CD4-positive, alpha-beta memory T cell (primary cell): ENCODE measurements at regions not wholly inside any gene's neighbourhood (a gene's known extent, or its start where the extent isn't known, plus 50 kb on each side); places are given as distances from the start of the nearest gene placed in this dataset.

Experiments used
- CTCF ChIA-PET: fragments of 350-600 bp; sonication (Branson Sonifier 250); formaldehyde crosslinking; loops from one replicate; lab custom pipeline; 2021; ENCODE audit warnings: inconsistent platforms; ENCODE audit not compliant: partially characterized antibody; lab: Charles Lee
- POLR2A ChIA-PET: fragments of 350-600 bp; sonication (Branson Sonifier 250); formaldehyde crosslinking; loops from one replicate; lab custom pipeline; 2021; ENCODE audit not compliant: partially characterized antibody; lab: Charles Lee
- DNase-seq, 5 donors: peaks; one replicate each; pipeline versions ENCODE4 v3.0.0 to v3.0.0-alpha.2; 2020 to 2022; ENCODE audit warnings: mixed read lengths in 1 of 5
- H3K27ac ChIP-seq: one replicate; pipeline ENCODE4 v1.7.0; 2013; ENCODE audit warnings: low read depth, low read length
- H3K27me3 ChIP-seq: 2 replicates; pipeline ENCODE4 v1.7.0; 2013; ENCODE audit warnings: mild to moderate bottlenecking, low read length, moderate library complexity; ENCODE audit not compliant: insufficient read depth
- H3K36me3 ChIP-seq: 2 replicates; pipeline ENCODE4 v1.7.0; 2013; ENCODE audit warnings: mild to moderate bottlenecking, low read length, moderate library complexity; ENCODE audit not compliant: insufficient read depth
- H3K4me1 ChIP-seq: 2 replicates; pipeline ENCODE4 v1.7.0; 2013; ENCODE audit warnings: mild to moderate bottlenecking, low read length, moderate library complexity; ENCODE audit not compliant: insufficient read depth
- H3K4me3 ChIP-seq, 2 donors: one replicate each; pipeline ENCODE4 v1.7.0; 2013; ENCODE audit warnings: low read length in 2 of 2, mild to moderate bottlenecking in 1 of 2
- H3K9me3 ChIP-seq, 2 donors: one replicate each; pipeline ENCODE4 v1.7.0; 2013; ENCODE audit warnings: low read length in 2 of 2, control low read depth in 1 of 2; ENCODE audit not compliant: control insufficient read depth in 1 of 2
- H3K27ac Mint-ChIP-seq, 7 donors: one replicate each; pipeline ENCODE4 v1.8.0; 2020 to 2021; ENCODE audit warnings: mixed read lengths in 7 of 7, mild to moderate bottlenecking in 6 of 7, inconsistent platforms in 3 of 7, moderate library complexity in 3 of 7
- H3K27me3 Mint-ChIP-seq, 2 donors: one replicate each; pipeline ENCODE4 v1.8.0; 2020 to 2021; ENCODE audit warnings: mixed read lengths in 2 of 2
- H3K36me3 Mint-ChIP-seq, 2 donors: one replicate each; pipeline ENCODE4 v1.8.0; 2020 to 2021; ENCODE audit warnings: mixed read lengths in 2 of 2, inconsistent platforms in 1 of 2, mild to moderate bottlenecking in 1 of 2
- H3K4me1 Mint-ChIP-seq, 4 donors: one replicate each; pipeline ENCODE4 v1.8.0; 2020 to 2021; ENCODE audit warnings: mixed read lengths in 4 of 4, mild to moderate bottlenecking in 1 of 4
- H3K4me3 Mint-ChIP-seq, 8 donors: one replicate each; pipeline ENCODE4 v1.8.0; 2020 to 2021; ENCODE audit warnings: mixed read lengths in 8 of 8, mild to moderate bottlenecking in 7 of 8, moderate library complexity in 6 of 8, inconsistent platforms in 3 of 8
- H3K9me3 Mint-ChIP-seq, 8 donors: one replicate each; pipeline ENCODE4 v1.8.0; 2020 to 2021; ENCODE audit warnings: mixed read lengths in 8 of 8, mild to moderate bottlenecking in 5 of 8, inconsistent platforms in 3 of 8, moderate library complexity in 1 of 8
- intact Hi-C: fragments of 100-400 bp; cut with micrococcal nuclease; formaldehyde crosslinking; loops from one replicate; pipeline ENCODE4 v1.15.1; 2023

- no peaks in the 10 kb centered on the region for H3K27me3 Mint-ChIP-seq
Measured at GRCh38 chr3:21142949-21143348, 608.1 kb downstream of the ZNF385D start.

GRCh38 chr3:21142031-21142430 is 609.0 kb downstream of the ZNF385D start:
- H3K36me3 Mint-ChIP-seq = no peaks in the 10 kb centered on the region
- DNase-seq = no peak
- no peaks in the 10 kb centered on the region for H3K4me1 Mint-ChIP-seq
- Histone ChIP-seq H3K9me3 (no peaks in the 10 kb centered on the region), H3K27ac (no peak overlapping the region), H3K36me3 (no peaks in the 10 kb centered on the region), H3K27me3 (no peaks in the 10 kb centered on the region), H3K4me3 (no peak overlapping the region), H3K4me1 (no peaks in the 10 kb centered on the region)
- no peaks in the 10 kb centered on the region for H3K27me3 Mint-ChIP-seq
- no peak overlapping the region for H3K27ac Mint-ChIP-seq
- POLR2A ChIA-PET = no interaction called here
- CTCF ChIA-PET = interaction anchor here (0.6 kb wide), 1 partner anchor 14 kb away, joined by 3 read pairs; no protein-coding TSS in a partner anchor
- no peak overlapping the region for H3K4me3 Mint-ChIP-seq
- peaks cover 0 to 10% (median 5%) of the 10 kb centered on the region in 8 donors for H3K9me3 Mint-ChIP-seq
- intact Hi-C loops = no loop called here

More at GRCh38 chr3:21142949-21143348, 608.1 kb downstream of the ZNF385D start:
- POLR2A ChIA-PET = no interaction called here
- no peaks in the 10 kb centered on the region for H3K4me1 Mint-ChIP-seq
- no peaks in the 10 kb centered on the region for H3K36me3 ChIP-seq
- no peaks in the 10 kb centered on the region for H3K27me3 ChIP-seq
- H3K4me3 ChIP-seq = no peak overlapping the region
- H3K4me3 Mint-ChIP-seq = no peak overlapping the region
- CTCF ChIA-PET = no interaction called here
- H3K4me1 ChIP-seq = no peaks in the 10 kb centered on the region
- H3K27ac Mint-ChIP-seq = no peak overlapping the region
- no peak overlapping the region for H3K27ac ChIP-seq
- H3K9me3 ChIP-seq = no peaks in the 10 kb centered on the region
- no peak for DNase-seq
- H3K36me3 Mint-ChIP-seq = no peaks in the 10 kb centered on the region
- peaks cover 0 to 8% (median 3%) of the 10 kb centered on the region in 8 donors for H3K9me3 Mint-ChIP-seq
- intact Hi-C loops = no loop called here

- no peaks in the 10 kb centered on the region for H3K4me1 Mint-ChIP-seq
- ChIA-PET CTCF (no interaction called here), POLR2A (no interaction called here)
- H3K36me3 Mint-ChIP-seq = no peaks in the 10 kb centered on the region
- no peak overlapping the region for H3K4me3 Mint-ChIP-seq
- H3K27me3 ChIP-seq = no peaks in the 10 kb centered on the region
- no peak overlapping the region for H3K4me3 ChIP-seq
- peaks cover 0 to 8% (median 4%) of the 10 kb centered on the region in 8 donors for H3K9me3 Mint-ChIP-seq
- H3K27me3 Mint-ChIP-seq = no peaks in the 10 kb centered on the region
- no peak overlapping the region for H3K27ac ChIP-seq
- H3K4me1 ChIP-seq = no peaks in the 10 kb centered on the region
- intact Hi-C loops = no loop called here
- no peak overlapping the region for H3K27ac Mint-ChIP-seq
- DNase-seq = no peak
- no peaks in the 10 kb centered on the region for H3K36me3 ChIP-seq
- H3K9me3 ChIP-seq = no peaks in the 10 kb centered on the region
Measured at GRCh38 chr3:21140785-21141184, 610.2 kb downstream of the ZNF385D start.

- no peak overlapping the region for H3K4me3 ChIP-seq
- Mint-ChIP-seq H3K27ac (no peak overlapping the region), H3K4me1 (no peaks in the 10 kb centered on the region), H3K27me3 (no peaks in the 10 kb centered on the region), H3K36me3 (no peaks in the 10 kb centered on the region), H3K9me3 (peaks cover 0 to 9% (median 5%) of the 10 kb centered on the region in 8 donors), H3K4me3 (no peak overlapping the region)
- H3K36me3 ChIP-seq = no peaks in the 10 kb centered on the region
- no peak overlapping the region for H3K27ac ChIP-seq
- no peaks in the 10 kb centered on the region for H3K4me1 ChIP-seq
- no peaks in the 10 kb centered on the region for H3K27me3 ChIP-seq
- no peak for DNase-seq
- ChIA-PET CTCF (no interaction called here), POLR2A (no interaction called here)
- H3K9me3 ChIP-seq = no peaks in the 10 kb centered on the region
- intact Hi-C loops = no loop called here
Measured at GRCh38 chr3:21138085-21138484, 612.9 kb downstream of the ZNF385D start.

- Mint-ChIP-seq H3K4me1 (no peaks in the 10 kb centered on the region), H3K36me3 (no peaks in the 10 kb centered on the region), H3K4me3 (no peak overlapping the region), H3K27ac (no peak overlapping the region), H3K27me3 (no peaks in the 10 kb centered on the region), H3K9me3 (peaks cover 4 to 30% (median 14%) of the 10 kb centered on the region in 8 donors)
- Histone ChIP-seq H3K27me3 (no peaks in the 10 kb centered on the region), H3K27ac (no peak overlapping the region), H3K4me3 (no peak overlapping the region), H3K9me3 (no peaks in the 10 kb centered on the region), H3K36me3 (no peaks in the 10 kb centered on the region), H3K4me1 (no peaks in the 10 kb centered on the region)
- ChIA-PET POLR2A (no interaction called here), CTCF (no interaction called here)
- DNase-seq = no peak
- intact Hi-C loops = no loop called here
Measured at GRCh38 chr3:21132896-21133295, 618.1 kb downstream of the ZNF385D start.

GRCh38 chr3:21120826-21121225 is 630.2 kb downstream of the ZNF385D start:
- Histone ChIP-seq H3K27me3 (no peaks in the 10 kb centered on the region), H3K36me3 (no peaks in the 10 kb centered on the region), H3K27ac (no peak overlapping the region), H3K4me1 (no peaks in the 10 kb centered on the region), H3K9me3 (peaks cover 0 to 15% of the 10 kb centered on the region in 2 donors), H3K4me3 (no peak overlapping the region)
- Mint-ChIP-seq H3K4me1 (no peaks in the 10 kb centered on the region), H3K4me3 (no peak overlapping the region), H3K27ac (no peak overlapping the region), H3K36me3 (no peaks in the 10 kb centered on the region), H3K9me3 (peaks cover 0 to 26% (median 16%) of the 10 kb centered on the region in 8 donors), H3K27me3 (no peaks in the 10 kb centered on the region)
- no peak for DNase-seq
- intact Hi-C loops = no loop called here
- ChIA-PET POLR2A (no interaction called here), CTCF (no interaction called here)

- peaks cover 0 to 10% of the 10 kb centered on the region in 2 donors for H3K9me3 ChIP-seq
- CTCF ChIA-PET = no interaction called here
- no peaks in the 10 kb centered on the region for H3K36me3 ChIP-seq
- Mint-ChIP-seq H3K36me3 (no peaks in the 10 kb centered on the region), H3K9me3 (peaks cover 2 to 35% (median 17%) of the 10 kb centered on the region in 8 donors), H3K4me1 (no peaks in the 10 kb centered on the region), H3K27me3 (no peaks in the 10 kb centered on the region), H3K27ac (no peak overlapping the region), H3K4me3 (no peak overlapping the region)
- no peak overlapping the region for H3K4me3 ChIP-seq
- DNase-seq = no peak
- no peak overlapping the region for H3K27ac ChIP-seq
- POLR2A ChIA-PET = no interaction called here
- H3K27me3 ChIP-seq = no peaks in the 10 kb centered on the region
- intact Hi-C loops = no loop called here
- H3K4me1 ChIP-seq = no peaks in the 10 kb centered on the region
Measured at GRCh38 chr3:21117370-21117769, 633.6 kb downstream of the ZNF385D start.

- Mint-ChIP-seq H3K4me1 (no peaks in the 10 kb centered on the region), H3K27ac (no peak overlapping the region), H3K27me3 (no peaks in the 10 kb centered on the region), H3K9me3 (peaks cover under 1 to 30% (median 16%) of the 10 kb centered on the region in 8 donors), H3K4me3 (no peak overlapping the region), H3K36me3 (no peaks in the 10 kb centered on the region)
- intact Hi-C loops = no loop called here
- Histone ChIP-seq H3K4me1 (no peaks in the 10 kb centered on the region), H3K27ac (no peak overlapping the region), H3K36me3 (no peaks in the 10 kb centered on the region), H3K27me3 (no peaks in the 10 kb centered on the region), H3K4me3 (no peak overlapping the region), H3K9me3 (no peaks in the 10 kb centered on the region)
- DNase-seq = no peak
- CTCF ChIA-PET = no interaction called here
- POLR2A ChIA-PET = no interaction called here
Measured at GRCh38 chr3:21109056-21109455, 642.0 kb downstream of the ZNF385D start.
